Suppressor macrophage (primary cell): ENCODE measurements at regions not wholly inside any gene's neighbourhood (a gene's known extent, or its start where the extent isn't known, plus 50 kb on each side); places are given as distances from the start of the nearest gene placed in this dataset.
A peak's percentile ranks its signal among the peaks of the same experiment; 100 is the strongest.
"Not testable (repeated sequence)": the region's sequence is repeated elsewhere in the genome, so short reads cannot be mapped to it uniquely, and the experiment has no call there.

Experiments
- DNase-seq, 4 experiments: peaks; one replicate each; pipeline ENCODE4 v3.0.0-alpha.2; 2020 to 2022

DNA sequence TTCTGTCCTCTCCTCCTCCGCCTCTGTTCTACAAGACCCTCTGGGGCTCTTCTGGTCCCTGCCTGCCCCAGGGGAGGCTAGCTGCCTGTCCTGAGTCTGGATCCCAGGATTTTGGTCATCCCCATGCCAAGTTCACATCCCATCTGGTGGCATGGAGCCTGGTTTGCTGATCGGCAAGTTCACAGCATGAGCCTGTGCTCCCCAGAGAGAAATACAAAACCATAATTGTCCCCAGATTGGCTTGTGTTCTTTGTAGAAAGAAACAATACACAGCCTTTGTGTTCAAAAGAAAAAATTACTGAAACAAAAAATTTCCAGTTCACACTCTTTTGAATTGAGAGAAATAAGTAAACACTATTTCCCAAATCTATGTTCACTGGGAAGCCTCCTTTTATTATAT, 149.4 kb upstream of the ZC3H12A start:
- no peak for DNase-seq

DNA sequence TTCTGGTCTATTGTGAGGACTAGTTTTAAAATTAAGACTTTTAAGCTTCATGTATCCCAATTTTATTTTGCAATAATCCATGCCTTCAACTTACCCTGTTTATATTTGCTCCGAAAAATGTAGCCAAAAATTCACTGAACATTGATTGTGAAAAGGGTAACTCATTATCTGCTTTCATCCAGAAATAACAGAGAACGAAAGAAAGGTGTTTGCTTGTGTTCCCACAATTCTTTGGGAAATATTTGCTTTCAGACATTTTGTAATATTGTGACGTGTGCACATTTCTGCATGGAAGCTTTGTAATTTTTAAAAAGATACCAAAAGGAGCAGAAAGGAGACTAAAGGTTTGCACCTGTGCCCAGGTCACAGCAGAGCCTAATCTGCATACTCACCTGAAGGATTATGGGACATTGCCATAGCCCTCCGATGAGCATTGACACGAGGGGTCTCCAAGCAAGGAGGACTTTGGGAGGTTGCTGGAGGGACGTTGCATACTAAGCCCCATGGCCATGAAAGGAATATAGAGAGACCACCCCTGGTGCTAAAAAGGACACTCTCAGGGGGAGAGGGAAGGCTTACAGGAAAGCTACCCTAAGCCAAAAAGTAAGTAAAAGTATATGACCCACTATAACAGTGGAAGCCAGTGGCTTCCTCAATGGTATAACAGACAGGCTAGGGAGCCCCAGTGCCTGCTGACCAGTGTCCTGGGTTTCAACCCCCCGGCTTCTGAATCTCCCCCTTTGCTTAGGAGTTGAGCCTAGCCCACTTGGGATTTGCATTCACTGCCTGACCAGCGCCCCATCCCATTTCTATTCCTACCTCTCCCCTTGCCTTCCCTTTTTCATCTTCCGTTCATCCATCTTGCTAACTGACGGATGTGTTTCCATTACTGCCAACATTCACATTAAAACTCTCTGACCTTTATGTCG, 148.6 kb upstream of the ZC3H12A start:
- DNase-seq: no peak

DNA sequence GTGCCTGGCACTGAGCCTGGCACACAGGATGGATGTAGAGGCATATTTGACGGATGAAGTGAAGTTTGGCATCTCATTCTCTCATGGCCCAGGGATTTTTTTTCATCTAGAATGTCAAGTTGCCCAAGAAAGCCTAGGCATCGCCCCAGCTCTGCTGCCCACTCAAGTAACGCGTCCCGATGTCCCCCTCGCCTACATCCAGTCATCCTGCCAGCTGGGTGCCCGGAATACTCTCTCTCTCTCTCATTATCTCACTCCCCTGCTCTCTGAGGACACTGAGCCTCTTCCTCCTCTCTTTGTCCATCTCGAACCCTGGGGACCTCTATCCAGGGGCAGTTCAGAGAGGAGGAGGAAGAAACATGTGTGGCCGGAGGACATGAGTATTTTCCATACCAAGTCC, 142.3 kb upstream of the ZC3H12A start:
- DNase-seq: no peak

DNA sequence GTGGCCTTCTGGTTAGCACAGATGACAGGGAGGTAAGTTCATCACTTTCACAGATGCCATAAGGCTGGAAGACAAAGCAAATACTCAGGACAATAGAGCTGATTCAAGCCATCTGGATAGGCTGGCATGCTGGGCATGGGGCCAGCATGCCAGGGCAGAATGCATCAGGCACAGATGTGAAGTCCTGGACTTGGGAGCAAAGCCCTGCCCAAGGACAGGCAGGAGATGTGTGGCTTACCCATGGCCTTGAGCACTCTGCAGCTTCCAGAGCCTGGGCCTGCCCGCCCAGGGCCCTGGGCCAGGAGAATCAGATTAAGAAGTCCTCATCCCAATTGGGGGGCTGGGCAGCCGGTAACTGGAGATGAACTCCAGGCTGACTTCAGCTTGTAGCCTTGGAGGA, 135.7 kb upstream of the ZC3H12A start:
- no peak for DNase-seq

DNA sequence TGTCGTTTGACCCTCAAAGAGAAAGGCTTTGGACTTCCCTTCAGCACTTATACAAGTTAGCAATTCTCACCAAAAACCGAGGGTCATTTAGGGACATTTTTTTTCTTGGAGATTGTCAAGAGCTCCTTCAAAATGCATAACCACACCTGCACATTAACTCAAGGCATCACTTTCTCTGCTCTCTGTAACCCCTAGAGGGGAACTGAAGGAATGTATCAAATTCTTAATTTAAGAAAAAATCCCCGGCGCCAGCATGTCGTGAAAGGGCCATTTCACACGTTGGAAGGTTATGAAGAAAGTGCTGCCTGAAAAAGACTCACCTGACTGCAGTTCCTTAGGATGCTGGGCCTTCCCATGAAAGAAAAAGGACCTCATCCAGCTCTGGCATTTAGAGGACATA, 131.6 kb upstream of the ZC3H12A start:
- no peak for DNase-seq

DNA sequence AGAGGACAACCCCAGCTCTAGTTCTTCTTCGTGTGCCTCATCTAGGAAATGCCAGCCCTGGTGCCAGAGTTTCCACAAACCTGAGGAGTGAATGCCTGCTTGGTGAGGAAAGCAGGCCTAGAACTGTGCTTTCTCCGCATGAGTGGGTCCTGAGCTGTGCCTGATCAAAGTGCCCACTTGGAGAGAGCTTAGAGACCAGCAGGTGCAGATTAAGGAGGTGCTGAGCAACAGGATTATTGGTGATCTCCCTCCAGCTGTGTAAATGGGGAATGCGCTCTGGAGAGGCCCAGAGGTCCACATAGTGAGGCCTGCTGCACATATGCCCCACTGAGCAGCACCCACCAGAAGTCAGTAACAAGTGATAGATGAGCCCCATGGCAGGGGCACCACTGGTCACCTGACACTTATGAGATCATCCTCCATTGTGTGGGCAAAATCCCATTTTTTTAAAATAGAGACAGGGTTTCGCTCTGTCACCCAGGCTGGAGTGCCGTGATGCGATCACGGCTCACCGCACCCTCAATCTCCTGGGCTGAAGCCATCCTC, 127.2 kb upstream of the ZC3H12A start:
- no peak for DNase-seq

DNA sequence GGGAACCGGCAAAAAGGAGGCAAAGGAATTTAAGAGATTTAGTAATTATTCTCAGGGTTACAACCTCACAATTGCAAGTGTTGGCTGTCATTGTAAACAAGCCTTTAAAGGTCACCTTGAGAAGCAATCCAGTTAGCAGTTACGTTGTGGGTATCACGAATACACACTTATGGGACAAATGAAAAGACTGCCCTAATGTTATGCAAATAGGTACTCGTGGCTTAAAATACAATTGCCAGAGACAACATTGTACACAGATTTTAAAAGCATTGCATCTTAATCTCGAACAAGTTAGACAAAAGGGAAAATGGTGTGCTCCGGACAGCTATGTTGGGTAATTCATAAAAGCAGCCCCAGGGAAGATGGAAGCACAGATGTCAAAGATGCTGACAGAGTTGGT, 120.5 kb upstream of the ZC3H12A start:
- DNase-seq: no peak

DNA sequence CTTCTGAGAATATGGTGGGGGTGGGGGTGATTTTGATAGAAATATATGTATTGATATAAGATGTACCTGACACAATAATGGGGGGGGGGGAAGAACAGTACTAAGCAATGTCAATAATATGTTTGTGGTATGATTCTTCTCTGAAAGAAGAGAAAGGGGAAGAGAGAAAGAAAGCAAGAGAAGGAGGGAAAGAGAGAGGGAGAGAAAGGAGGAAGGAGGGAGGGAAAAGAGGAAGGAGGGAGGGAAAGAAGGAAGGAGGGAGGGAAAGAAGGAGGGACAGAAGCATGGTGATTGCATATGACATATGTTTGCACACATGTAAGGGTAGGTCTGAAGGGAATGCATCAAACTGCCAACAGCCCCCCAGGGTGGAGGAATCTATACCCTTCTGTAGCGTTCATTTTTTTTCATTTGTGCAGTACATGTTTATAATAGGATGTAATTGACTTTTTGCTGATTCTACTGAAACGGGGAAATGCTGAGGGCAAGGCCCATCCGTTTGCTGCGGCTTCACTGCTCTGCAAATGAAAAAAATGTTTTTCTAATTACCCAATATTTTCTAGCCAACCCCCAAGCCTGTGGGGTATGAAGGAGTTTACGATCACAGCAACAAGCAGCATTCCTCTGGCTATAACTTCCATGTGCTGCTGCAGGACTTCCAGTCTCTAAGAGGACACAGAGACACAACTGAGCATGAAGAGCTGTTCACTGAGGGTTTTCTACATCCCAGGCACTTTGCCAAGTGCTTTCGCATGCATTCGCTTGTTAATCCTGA, 119.3 kb upstream of the ZC3H12A start:
- DNase-seq: no peak

DNA sequence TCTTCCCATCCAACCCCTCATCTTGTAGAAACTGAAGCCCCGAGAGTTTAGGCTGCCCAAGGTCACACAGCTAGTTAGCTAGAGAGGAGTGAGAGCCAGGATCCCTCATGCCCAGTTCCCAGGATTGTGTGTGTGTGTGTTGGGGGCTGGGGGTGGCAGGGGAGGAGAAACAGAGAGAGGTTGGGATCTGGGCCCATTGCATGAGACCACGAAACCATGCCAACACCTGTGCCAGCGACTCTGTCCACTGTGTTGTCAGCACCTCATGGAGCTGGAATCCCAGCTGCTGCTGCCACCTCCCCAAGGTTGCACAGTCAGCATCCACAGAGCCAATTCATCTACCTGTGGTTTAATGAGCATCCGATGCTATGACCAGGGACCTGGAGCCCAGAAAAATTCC, 115.4 kb upstream of the ZC3H12A start:
- no peak for DNase-seq

DNA sequence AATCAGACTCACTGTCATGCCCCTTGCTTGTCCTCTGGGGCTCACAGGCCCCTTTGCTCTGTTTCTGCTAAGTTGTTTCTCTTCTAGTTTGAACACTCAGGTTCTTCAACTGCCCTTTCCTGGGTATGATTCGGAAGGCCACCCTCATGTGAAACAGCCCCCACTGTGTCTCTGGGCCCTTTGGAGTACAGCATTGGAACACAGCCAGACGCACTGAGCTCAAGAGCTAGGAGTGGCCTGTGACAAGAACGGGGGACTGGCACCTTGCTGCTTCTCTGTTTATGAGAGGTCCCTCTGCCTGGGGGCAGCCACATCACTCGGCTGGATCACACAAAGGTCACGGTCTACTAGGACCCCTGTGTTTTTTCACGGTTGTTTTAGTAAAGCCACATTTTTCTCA, 114.4 kb upstream of the ZC3H12A start:
- no peak for DNase-seq

DNA sequence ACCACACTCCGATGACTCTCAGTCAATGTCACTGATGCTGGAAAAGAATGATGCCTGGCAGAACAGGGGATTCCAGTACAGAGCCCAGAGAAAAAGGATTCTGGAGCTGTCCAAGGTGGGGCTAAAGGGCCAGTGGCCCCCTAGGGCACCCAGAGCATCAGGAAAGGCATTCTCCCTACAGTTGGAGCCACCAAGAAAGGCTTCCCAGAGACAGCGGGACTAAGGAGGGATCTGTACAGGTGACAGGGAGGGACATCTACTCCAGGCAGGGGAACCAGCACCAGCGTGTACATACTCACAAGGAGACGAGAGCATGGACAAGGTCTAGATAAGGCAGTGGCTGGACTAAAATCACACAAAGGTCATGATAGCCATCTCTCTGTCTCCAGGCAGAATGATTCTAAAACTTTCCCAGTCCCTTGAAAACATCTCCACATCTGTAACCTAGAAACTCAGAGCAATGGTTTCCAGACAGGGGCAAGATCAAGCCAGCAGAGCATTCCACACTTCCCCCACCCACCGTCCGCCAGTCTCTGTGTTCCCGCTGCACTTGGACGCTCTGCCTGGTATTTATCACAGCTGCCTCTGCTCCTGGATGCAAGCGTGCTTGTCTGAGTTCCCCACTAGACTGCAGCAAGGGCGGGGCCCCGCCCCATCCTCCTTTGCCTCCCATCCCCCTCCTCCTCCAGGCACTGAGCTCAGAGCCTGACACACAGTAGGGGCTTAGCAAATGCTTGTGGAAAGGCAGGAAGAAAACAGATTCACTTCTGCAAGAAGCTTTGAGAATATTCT, 111.6 kb upstream of the ZC3H12A start:
- DNase-seq: no peak

DNA sequence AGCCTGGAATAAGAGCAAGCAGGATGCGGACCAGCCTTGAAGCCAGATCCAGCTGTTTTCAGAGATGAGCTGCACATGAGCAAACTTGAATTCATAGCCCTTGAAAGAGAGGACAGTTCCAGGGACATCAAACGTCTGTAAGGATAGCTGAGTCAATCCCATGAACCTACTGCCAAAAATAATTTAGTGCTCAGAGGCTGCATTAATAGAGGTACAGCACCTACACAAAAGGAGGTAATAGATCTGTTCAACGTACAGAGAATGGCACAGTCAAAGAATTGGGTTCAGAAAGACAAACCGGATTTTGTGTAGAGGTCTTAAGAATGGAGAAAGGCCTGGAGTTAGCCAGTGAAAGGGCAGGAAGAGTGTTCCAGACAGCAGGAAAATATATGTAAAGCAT, 110.8 kb upstream of the ZC3H12A start:
- no peak for DNase-seq

DNA sequence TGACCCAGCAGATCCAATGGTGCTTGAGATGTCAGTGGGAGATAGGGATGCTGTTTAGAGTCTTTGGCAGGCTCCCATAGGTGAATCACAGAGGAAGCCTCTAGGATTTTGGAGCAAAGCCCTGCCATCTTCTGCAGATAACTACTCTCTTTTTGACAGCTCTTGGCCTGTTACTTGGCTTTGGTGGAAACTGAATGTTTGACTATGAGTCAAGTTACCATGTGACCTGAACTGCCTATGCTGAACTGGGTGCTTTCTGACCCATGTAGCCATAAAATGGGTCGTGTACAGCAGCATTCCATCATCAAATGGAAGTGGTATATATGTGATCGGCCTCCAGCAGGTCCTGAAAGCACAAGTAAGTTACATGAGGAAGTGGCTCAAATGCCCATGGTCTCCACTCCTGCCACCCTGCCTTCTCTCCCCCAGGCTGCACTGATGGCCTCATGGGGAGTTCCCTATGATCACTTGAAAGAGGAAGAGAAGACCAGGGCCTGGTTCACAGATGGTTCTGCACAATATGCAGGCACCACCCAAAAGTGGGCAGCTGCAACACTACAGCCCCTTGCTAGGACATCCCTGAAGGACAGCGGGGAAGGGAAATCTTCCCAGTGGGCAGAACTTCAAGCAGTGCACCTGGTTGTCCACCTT, 105.6 kb upstream of the ZC3H12A start:
- DNase-seq: peak; percentile 11 to 58 (median 48)

DNA sequence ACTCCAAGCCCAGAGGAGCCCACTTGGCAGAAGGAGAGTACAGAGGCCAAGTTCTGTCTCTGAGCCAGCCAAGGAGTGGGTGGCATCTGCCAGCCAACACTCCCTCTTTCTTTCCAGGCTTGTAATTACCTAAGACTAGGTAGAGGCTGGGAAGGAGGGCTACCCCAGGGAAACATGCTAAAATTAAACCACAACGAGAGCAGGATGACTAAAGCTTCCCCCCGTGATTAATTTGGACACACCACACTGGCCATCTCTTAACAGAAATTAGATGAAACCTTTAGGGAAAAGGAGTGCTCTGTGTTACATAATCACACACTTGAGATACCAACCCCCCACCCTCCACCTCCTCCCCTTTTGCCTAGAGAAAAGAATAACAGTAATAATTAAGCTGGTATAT, 102.1 kb upstream of the ZC3H12A start:
- DNase-seq: no peak

DNA sequence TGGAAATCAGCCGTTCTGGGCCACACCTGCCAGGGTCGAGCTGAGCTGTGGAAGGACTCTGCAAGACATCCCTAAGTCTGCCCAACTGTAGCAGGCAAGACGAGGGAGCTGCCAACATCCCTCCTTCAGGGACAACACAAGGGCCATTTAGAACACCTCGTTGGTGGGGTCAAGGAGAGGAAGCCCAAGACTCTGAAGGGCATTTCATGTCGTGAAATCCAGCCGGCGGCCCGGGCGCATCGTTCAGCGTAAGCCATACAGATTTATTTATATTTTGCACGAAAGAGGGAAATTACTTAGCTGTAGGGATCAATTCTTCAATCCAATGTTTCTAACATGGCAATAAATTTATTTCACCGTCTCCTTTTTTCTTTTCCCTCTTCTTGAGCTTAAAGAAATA, 101.7 kb upstream of the ZC3H12A start:
- DNase-seq: no peak

DNA sequence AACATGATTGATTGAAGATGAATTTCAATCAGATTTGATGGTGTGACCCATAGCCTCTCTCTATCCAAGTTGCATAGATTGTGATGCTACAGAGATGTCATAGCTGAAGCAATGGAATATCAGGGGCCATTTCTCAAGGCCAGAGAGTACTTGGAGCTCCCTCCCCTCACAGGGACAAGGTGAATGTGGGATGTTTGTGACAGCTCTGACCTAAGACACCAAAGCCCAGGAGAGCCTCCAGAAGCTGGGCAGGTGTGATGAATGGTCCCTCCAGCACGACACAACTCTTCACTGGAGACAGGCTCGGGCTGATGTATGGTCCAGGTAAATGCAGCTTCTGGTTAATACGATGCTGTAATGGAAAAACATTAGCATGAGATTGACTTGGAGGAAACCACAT, 101.0 kb upstream of the ZC3H12A start:
- DNase-seq: no peak

DNA sequence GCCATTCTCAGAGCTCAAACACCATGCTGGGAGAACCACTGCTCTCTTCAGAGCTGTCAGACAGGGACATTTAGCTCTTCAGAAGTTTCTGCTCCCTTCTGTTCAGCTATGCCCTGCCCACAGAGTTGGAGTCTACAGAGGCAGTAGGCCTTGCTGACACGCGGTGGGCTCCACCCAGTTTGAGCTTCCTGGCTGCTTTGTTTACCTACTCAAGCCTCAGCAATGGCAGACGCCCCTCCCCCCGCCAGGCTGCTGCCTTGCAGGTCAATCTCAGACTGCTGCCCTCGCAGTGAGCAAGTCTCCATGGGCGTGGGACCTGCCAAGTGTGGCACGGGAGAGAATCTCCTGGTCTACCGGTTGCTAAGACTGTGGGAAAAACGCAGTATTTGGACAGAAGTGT, 93.8 kb upstream of the ZC3H12A start:
- not testable (repeated sequence) for DNase-seq

DNA sequence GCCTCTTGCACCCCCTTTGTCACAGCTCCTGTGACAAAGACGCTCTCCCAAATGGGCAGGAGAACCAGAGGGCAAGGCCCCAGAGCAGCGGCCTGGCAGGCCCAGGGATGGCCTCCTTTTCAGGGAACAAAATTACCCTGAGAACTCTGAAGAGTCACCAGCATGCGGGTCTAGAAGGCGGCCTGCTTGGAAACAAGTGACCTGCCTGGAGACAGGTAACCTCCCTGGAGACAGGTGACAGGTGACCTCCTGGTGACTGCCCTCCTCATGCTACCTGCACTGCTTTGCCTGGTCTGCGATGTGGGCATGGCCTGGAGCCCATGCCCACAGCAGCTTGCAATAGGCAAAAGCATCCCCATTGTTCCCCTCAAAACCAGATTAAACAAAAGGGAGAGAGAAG, 86.5 kb upstream of the ZC3H12A start:
- no peak for DNase-seq

DNA sequence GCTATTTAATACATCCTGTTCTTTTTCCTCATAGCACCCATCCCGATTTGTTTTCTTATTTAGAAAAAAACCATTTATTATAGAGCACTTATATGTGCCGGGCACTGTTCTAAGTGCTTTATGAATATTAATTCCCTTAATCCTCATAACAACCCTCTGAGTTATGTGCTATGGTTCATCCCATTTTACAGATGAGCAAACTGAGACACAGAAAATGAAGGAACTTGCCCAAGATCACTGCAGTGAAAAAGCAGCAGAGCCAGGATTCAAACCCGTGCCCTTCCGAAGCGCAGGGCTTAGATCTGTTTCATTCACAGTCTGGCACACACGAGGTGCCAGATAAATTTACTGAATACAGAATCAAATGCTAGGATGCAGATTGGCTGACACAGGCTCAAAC, 85.1 kb upstream of the ZC3H12A start:
- DNase-seq: no peak

DNA sequence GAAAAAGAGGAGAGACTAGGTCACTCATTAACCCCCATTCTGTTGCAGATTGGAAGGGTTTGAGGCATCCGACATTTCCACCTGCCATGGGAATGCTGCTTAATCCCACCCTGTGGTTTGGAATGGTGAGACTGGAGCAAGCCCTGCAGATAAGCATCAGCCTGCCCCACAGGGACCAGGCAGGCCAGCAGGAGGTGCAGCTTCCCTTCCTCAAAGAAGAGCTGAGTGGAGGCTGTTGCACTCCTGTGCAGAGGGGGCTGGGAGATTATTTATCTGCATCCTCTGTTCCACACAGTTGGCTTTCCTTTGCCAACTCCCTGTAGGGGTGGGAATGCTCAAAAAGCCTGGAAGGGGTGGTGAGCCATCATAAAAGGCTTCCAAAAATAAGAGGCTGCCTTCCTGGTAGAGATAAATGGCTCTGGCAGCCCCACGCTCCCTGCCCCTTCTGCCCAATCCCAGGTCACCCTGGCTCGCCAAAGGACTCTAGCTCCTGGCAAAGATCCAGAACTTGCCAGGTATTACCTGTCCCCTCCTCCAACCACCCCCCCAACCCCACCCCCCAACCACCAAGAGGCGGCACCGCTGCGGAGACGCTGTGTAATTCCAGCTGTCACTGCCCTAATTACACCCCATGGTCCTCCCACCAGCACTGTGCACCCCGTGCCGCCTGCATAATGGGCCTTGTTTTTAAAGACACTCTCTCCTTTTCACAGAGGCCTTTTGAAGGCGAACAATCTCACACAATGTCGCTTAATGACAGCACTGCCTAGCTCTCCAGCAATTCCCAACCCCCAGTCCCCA, 83.0 kb upstream of the ZC3H12A start:
- DNase-seq: peak in 1 of 4 experiments; percentile 10

DNA sequence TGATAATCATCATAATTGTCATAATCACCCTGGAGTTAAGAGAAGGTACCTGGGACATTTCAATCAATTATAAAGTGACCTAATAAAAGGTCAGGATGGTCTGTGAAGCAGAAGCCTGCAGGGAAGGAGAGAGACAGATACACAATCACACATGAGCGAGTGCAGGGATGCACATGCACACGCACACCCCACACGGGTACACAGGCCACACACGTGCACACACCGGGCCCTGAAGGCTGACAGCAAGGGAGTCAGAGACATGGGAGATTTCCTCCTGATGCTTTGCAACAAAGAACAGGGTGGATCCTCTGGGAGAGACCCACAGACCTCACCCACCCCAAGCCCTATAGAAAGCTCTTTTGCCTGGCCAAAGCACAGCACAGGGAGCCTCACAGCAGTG, 82.3 kb upstream of the ZC3H12A start:
- DNase-seq: no peak
